ENCODE measurements at regions not wholly inside any gene's neighbourhood (a gene's known extent, or its start where the extent isn't known, plus 50 kb on each side); places are given as distances from the start of the nearest gene placed in this dataset.
"Not testable (repeated sequence)": the region's sequence is repeated elsewhere in the genome, so short reads cannot be mapped to it uniquely, and the experiment has no call there.

DNA sequence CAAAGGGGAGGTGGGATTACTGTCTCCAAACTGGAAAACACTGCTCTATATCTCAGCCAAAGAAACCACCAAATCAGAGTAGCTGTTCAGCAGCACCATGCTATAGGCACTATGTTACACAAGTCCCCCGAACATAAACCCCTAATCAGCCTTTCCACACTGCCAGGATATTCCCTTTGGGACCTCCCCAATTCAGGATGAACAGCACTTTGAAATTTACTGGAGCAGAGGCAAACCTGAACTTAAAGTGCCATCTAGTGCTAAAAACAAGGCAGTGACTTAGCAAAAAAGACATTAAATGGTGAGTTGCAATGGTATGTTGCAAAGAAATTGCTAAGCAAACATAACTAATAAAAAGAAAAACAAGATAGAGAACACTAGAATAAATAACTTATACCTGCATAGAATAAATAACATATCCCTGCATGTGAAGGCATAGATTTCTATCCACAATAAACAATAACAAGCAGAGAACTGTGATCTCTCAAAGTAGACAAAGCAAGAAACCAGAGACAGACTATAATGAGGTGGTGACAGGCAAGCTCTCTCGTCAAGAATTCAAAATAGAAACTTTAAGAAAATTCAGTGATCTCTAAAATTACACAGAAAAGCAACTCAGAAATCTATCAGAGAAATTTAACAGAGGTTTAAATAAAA lies 584.4 kb upstream of the ACO1 start:
- no peak for DNase-seq

DNA sequence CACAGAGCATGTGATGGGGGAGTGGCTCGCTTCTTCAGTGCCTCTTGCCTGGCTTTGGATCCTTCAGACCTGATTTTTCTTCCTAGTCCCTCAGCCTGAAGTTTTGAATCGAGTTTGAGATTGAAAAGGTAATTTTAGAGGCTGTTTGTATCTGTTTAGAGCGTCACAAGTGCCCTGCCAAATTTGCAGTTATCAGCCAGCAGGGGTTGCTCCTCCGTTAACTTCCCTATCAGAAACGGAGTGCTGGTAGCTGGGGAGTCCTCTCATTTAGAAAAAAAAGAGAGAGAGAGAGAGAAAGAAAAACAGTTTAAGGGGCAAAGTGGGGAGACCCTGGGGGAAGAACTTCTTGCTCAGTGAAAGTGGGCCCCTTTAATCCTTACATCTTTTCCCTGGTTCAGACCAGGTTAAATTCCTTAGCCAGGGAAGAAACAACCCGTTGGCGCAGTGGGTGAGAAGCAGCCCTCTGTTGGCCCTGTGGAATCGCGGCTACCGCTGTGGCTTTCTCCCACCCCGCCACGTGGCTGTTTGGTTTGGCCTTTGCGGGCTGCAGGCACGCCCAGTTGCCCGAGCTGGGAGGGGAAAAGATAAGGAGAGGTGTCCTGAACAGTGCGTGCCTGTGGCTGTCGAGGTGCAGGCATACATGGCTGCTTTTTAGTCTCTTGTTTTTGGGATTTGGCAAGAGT lies 576.7 kb upstream of the ACO1 start:
- DNase-seq = no peak

DNA sequence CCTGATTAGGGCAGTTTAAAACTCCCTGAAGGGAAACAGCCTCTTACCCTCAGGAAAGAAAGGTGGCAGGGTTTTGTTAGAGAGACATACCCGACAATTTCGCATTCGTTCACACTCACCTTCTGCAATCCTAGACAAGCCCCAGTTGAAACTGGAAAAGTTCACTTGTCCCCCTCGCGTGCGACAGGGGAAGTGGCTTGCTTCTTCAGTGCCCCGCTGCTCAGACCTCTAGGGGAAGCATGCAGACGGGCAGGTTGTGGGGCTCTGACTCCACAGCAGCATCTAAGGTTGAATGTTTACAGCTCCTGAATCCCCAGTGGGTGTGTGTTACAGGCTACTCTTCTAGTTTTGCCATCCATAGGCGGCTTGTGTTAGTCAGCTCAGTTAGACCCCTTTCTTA lies 575.7 kb upstream of the ACO1 start:
- no peak for DNase-seq

DNA sequence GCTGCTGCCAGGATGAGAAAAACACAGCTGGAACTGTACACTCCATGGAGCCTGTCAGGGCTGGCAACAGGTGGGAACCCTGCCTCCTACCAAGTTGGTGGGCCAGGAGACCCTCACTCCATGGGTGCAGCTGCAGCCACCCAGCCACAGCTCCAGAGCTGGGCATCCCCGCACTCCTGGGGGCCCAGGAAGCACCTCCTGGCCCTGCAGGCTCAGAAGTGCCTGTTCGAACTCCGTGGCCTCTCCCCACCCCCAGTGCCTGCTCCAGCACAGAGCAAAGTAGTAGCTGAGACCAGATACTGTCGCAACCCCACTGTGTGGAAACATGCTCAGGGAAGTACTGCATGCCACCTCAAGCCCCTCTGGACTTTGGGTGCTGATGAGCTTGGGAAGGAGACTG lies 564.0 kb upstream of the ACO1 start:
- no peak for DNase-seq

DNA sequence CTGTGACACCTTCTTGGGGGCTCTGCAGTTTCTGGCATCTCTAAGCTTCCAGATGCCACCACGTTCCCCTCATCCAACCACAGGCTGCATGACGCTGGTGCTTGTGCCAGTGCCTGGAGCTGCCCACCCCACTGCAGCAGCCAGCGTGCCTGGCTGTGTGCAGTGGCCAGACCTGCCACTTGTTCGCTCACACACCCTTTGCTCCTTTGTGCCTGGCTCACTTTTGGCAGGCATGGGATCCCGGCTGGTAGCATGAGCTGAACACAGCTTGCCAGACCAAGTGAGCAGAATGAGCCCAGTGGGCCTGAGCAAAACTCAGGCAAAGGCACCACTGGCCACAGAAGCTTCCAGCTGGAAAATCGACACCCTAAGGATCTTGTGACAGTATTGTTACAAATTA lies 562.9 kb upstream of the ACO1 start:
- no peak for DNase-seq

DNA sequence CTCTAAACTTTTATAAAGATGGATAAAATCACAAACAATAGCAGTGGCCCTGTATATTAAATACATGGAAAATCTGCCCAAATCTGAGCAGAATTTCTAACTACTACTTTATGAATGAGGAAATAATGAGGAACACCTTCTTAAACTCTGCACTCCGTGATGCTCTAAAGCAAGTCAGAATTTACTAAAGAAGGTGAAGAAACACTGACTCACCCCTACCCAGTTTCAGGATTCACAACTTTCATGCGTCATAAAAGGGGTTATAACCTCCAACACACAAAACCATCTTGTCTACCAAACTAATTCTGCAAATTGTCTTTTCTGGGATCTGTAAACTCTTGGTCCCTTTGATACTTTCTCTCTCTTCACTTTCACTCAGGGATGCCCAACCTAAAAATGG lies 561.1 kb upstream of the ACO1 start:
- no peak for DNase-seq

DNA sequence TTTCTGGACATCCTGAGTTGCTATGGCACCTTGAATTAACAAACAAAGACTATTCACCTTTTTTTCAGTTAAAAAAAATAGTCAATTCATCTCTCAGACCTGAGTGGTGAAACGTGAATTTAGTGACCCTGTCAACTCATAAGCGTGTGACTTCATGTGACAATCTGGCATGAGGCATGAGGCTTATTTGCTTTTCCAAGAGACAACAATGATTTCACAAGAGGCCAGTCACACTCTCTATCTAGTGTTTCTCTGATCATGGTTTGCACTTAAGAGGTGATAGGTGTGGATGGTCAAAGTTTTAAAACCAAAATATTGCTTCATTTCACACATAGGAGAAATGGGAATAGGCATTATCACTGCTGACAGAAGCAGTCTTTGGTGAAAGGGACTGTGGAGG lies 559.6 kb upstream of the ACO1 start:
- DNase-seq = no peak

DNA sequence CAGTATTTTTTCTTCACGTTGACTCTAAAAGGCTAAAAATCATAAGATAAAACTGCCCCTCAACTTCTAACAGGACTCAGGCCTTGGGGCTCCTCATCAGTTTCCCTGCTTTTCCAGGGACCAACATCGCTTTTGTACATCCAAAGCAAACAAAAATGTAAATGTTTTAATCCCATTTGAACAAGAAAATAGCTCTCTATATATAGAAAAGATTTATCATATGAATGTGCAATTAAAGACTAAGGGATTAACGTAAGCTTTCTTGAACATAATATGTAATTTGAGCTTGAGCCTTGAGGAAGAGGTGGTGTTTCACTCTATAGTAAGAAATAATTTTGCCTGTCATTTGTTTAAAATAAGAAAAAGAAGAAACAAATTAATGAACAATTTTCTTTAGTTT lies 547.2 kb upstream of the ACO1 start:
- DNase-seq = no peak

DNA sequence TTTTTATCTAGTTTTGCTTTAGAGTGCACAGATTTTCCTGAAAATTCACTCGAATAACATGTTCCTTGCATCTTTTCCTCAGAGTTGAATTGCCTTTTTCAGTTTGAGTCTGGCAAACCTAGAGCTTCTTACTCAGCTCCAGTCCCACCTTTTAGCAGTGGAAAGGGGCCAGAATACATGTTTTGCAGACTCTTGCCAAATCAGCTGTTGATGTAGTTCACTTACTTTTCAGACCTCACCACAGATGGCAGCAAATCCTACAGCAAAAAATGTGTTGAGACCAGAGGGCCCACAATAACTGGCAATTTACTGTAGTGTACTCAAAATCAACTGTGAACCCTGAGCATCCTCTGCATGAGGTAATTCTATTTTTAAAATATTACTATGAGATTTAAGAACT lies 545.2 kb upstream of the ACO1 start:
- no peak for DNase-seq

DNA sequence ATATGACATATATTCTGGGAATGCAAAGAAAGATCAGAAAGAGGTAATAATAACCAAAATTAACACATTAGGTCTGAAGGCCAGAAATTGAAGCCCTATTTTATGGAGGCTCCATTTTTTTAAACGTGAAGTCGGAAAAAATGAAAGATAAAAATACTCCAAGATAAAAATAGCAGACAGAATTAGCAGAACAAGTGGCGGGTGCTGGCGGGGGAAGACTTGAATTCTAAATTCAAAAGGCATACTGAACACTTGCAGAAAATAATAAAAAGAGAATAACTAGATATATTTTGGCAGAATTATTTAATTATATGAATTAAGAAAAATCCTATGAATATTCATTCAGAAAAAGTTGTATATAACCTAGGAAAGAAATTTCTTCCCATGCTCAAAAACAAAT lies 543.7 kb upstream of the ACO1 start:
- DNase-seq = no peak

DNA sequence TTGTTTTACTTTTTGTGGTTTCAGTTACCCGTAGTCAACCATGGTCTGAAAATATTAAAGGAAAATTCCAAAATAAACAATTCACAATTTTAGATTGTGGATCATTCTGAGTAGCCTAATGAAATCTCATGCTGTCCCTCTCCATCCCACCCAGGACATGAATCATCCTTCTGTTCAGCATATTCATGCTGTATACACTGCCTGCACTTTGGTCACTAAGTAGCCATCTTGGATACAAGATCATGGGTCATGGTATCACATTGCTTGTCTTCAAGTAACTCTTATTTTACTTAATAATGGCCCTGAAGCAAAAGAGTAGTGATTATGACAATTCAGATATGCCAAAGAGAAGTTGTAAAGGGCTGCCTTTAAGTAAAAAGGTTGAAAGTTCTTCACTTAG lies 536.5 kb upstream of the ACO1 start:
- DNase-seq = no peak

DNA sequence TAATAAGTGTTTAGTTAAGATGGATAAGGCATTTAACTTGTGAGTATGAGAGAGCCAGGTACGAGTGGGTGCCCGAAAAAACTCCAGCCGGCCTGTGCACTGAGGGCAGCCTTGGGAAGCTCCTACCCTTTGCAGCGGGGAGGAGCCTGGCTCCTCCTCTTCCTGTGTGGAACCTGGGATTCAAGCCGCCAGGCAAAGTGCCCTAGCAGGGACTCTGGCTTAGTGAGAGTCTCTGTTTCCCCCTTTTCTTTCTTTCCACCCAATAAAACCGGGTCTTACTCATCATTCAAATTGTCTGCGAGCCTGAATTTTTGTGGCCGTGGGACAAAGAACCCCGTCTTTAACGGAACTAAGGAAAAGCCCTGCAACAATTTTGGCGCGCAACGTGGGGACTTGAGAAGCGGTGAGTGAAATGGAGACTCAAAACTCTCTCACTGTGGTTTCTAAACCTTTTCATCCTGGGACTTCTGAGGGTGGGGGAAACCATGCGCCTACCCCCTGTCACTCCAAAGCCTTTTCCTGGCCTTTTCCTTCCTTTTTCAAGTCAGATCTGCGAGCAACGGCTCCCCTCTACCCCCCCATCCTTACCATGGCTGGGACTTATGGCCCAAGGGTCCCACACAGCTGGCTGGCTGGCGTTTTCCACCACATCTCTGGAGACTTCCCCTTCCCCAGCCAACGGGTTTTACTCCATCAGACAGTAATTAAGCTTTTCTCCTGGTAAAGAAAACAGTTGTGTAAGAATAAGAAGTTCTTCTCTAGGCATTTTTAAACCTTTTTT lies 535.7 kb upstream of the ACO1 start:
- no peak for DNase-seq

DNA sequence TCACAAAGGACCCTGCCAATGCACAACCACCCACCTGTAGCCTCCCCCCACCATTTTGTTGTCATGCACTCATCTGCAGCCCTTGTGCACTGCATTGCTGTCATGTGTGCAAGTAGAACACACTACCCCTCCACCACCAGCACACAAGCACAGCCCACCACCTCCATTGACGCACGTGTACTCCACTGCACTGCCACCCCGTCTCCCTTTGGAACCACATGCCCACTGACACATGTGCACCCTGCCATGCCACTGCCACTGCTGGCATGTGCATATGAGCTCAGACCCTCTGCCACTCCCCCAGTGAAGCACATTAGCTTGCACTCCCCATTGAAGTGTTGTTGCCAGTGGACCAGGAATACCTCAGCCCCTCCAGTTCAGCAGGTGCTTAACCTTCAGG lies 530.3 kb upstream of the ACO1 start:
- DNase-seq = no peak

DNA sequence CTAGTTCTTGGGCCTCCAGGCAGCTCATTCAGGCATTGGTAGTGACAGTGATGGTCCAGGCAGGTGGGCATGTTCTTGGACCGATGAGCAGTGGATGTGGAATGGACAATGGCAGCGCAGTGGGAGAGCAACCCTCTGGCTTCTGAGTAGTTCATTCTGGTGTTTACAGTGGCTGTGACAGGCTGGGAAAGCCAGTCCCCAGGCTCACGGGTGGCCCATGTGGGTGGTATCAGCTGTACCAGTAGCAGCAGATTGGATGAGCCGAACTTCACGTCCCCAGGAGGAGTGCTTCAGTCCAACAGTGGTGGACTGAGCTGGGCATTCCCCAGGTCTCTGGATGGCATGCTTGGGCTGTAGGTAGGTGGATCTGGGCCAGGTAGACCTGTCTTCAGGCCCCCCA lies 515.6 kb upstream of the ACO1 start:
- no peak for DNase-seq

DNA sequence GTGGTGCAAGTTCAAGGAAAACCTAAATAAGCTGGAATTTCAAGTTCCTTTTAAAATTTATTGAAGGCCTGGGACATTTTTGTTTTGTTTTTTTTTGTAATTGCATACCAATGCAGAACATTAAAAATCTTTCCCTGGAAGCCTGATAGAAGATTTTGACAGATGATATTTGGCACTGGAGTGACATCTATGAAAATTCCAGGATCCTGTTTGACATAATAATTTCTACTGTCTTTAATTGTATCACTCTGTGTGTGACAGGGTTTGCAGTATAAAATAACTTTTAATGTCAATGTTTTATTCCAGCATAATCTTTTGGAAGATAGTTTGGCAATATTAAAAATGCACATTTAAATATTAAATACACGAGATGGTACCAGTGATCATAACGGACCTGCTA lies 514.2 kb upstream of the ACO1 start:
- DNase-seq = no peak

DNA sequence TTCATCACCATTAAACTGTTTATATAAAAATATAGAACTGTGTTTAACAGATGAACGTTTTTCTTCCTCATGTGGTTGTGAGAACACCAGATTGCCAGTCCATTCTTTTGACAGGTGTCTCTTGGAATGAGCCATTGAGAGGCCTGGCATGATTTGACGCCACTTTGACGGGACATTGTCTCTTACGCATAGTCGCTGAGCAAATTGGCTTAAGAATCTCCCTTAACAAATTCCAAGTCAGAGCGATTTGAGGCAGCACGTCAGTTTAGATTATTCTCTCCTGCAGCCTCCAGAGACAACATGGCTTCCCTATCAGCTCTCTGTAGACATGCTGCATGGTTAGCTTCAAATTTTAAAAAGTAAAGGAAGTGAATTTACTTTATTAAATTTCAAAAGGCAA lies 510.7 kb upstream of the ACO1 start:
- DNase-seq = no peak

DNA sequence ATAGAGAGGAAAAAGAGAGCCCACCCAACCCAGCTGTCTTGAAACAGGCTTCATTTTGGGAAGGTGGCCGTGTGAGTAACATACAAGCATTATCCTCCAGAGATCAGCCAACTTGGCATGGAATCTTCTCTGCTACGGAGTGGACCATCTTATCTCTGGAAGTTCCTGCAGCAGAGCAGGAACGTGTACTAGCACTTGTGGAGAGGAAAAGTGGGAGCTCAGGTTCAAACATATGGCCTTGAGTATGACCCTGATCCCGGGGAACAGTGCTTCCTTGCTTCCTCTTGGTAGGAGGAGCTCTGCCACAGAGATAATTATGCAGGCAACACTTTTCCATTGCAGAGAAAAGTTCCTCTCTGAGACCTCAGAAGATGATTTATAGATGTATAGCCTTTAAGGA lies 490.4 kb upstream of the ACO1 start:
- no peak for DNase-seq

DNA sequence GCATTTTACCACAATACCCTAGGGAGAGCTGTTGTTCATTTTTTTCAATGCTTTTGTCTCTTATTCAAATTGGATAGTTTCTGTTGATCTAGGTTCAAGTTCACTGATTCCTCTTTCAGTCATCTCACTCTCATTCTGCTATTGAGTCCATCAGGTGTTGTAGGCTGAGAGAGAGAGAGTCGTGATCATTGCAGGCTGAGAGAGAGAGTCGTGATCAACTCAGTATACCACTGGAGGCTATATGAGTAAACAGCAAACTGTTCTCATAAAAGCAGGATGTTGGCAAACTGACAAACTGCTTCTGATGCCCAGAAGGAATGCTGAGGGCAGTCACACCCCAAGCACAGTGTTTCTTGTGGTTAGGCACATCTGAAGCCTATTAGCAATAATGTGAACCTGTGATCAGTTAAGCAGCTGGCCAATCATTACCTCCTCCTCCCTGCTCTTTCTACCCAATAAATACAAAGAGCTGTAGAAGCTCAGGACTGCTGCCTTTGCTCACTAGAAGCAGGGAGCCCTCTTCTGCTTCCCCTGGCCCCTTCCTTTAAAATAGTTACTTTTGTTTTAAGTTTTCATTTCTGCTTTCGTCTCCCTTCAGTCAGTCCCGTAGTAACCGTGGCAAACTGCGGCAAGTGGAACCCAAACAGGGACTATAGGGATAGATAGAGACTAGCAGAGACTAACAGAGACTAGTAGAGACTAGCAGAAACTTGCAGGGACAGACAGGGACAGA lies 476.1 kb upstream of the ACO1 start:
- DNase-seq = no peak

DNA sequence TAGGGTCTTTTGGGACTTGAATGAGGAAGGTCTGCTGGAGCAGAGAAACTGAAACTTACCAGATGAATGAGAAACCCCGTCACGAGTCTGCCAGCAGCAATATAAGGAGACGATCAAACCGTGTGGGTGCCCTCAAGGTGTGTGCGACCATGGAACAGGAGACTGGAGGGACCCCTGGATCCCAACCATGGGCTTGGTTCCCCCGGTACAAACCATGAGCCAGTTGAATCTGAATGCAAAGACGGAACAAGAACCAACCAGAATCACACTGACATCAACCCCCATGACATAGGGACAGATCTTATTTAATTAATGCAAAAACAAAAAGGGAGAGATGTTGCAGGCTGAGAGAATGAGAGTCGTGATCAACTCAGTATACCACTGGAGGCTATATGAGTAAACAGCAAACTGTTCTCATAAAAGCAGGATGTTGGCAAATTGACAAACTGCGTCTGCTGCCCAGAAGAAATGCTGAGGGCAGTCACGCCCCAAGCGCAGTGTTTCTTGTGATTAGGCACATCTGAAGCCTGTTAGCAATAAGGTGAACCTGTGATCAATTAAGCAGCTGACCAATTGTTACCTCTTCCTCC lies 475.5 kb upstream of the ACO1 start:
- no peak for DNase-seq

DNA sequence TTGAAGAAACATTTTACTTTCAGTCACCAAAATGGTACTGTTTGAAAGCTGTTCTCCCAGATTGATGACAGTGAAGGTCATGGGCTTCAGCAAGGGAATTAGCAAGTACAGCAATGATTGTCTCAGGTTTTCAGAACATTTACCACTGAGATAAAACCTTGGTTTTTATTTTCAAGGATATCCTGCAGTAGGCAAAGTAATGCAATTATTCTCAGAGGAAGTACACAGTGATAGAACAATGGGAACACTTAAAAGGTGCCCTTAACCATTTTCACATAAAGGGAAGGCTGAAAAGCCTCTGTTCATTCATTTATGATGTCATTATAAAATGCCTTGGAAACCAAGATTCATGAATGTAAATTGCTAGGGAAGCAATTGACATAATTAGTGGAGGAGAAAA lies 471.8 kb upstream of the ACO1 start:
- no peak for DNase-seq

DNA sequence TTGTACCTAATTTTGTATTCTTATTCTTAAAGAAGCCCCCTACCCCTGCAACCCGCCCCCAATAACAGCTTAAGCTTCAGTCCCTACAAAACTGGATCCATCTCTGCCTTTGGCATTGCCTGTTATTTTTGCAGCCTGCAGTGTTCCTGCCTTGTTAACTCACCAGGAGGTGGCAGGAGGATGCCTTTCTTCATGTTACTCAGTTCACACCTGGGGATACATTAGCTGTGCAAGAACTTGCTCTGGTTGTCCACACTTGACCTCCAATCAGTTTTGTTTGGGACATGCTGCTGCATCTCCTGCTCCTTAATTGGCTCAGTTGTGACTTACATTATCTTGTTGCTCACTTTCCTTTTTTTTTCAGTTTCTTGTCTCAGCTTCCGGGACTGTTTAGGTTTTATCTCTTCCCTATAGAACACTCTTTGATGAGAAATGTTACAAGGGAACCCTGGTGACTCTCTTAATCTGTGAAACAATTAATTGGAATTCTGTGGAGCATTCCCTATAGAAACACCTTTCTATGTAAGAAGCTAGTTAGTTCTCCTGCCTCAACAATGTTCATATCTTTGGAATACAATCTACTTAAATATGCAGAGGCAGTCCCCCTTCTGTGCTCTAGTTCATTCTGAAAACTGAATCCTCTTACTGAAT lies 467.7 kb upstream of the ACO1 start:
- no peak for DNase-seq

DNA sequence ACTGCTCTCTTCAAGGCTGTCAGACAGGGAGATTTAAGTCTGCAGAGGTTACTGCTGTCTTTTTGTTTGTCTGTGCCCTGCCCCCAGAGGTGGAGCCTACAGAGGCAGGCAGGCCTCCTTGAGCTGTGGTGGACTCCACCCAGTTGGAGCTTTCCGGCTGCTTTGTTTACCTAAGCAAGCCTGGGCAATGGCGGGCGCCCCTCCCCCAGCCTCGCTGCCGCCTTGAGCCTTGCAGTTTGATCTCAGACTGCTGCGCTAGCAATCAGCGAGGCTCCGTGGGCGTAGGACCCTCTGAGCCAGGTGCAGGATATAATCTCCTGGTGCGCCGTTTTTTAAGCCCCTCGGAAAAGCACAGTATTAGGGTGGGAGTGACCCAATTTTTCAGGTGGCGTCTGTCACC lies 446.7 kb upstream of the ACO1 start:
- not testable (repeated sequence) for DNase-seq

DNA sequence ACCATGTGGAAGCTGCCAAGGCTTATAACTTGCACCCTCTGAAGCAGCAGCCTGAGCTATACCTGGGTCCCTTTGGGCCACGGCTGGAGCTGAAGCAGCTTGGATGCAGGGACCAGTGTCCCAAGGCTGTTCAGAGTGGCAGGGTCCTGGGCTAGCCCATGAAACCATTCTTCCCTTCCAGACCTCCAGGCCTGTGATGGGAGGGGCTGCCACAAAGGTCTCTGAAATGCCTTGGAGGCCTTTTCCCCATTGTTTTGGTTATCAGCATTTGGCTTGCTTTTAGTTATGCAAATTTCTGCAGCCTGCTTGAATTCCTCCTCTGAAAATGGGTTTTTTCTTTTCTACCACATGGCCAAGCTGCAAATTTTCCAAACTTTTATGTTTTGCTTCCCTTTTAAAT lies 433.7 kb upstream of the ACO1 start:
- no peak for DNase-seq

Measured in T-helper 9 cell (primary cell).